ENCODE measurements at regions not wholly inside any gene's neighbourhood (a gene's known extent, or its start where the extent isn't known, plus 50 kb on each side); places are given as distances from the start of the nearest gene placed in this dataset.

DNA sequence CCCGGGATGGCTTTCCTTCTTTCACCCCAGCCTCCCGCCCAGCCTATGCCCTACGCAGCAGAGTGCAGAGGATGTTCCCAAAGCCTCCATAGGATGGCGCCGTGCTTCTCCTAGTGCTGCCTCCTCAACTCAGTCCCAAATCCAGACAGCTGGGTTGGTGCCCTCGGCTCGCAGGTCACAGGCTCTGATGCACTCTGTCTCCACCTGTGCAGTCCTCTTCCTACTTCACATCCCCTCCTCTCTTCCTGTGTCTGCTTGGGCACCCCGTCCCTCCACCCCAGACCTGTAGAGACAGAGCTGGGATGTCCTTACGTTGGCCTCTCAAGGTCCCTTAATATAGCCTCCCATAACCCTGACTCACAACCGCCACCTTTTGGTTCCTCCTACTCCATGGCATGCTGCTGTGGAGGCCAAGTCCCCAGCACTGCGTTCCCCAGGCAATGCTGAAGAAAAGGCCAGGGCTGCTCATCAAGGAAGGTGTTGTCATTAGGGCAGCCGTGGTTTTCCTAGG, 314.4 kb downstream of the GADD45G start:
- peaks cover 9% of the 10 kb centered on the region for H3K4me1 Mint-ChIP-seq (ENCODE audit: low read depth)
- Histone ChIP-seq H3K27ac (ENCODE audit: low read depth in 1 of 2, low read length in 2 of 2) (no peak overlapping the region), H3K36me3 (ENCODE audit: insufficient read depth, low read length) (no peaks in the 10 kb centered on the region), H3K4me3 (ENCODE audit: low read length) (no peak overlapping the region), H3K4me1 (ENCODE audit: insufficient read depth, low read length) (peaks cover 4% of the 10 kb centered on the region), H3K27me3 (ENCODE audit: control insufficient read depth in 1 of 2, insufficient read depth in 2 of 2, low read length in 2 of 2) (no peaks in the 10 kb centered on the region), H3K9me3 (ENCODE audit: control insufficient read depth in 1 of 2, insufficient read depth in 1 of 2, low read length in 2 of 2) (no peaks in the 10 kb centered on the region)
- no peaks in the 10 kb centered on the region for H3K36me3 Mint-ChIP-seq (ENCODE audit: low read depth)
- peaks cover 26% of the 10 kb centered on the region for H3K27me3 Mint-ChIP-seq
- H3K27ac Mint-ChIP-seq = no peak overlapping the region
- intact Hi-C loops (cut with DNase I, micrococcal nuclease) = loop anchor here in 1 of 2 experiments (1.0 kb wide), 1 partner anchor 316 kb away; no protein-coding TSS in a partner anchor
- POLR2A ChIA-PET = no interaction called here
- no peaks in the 10 kb centered on the region for H3K9me3 Mint-ChIP-seq
- no peak overlapping the region for H3K4me3 Mint-ChIP-seq
- CTCF ChIA-PET = no interaction called here
- DNase-seq (peak in 10 of 14 experiments; percentile 4 to 64 (median 11)), ATAC-seq (ENCODE audit: poor library complexity) (peak; percentile 68)
- TF ChIP-seq, protein P1, sequence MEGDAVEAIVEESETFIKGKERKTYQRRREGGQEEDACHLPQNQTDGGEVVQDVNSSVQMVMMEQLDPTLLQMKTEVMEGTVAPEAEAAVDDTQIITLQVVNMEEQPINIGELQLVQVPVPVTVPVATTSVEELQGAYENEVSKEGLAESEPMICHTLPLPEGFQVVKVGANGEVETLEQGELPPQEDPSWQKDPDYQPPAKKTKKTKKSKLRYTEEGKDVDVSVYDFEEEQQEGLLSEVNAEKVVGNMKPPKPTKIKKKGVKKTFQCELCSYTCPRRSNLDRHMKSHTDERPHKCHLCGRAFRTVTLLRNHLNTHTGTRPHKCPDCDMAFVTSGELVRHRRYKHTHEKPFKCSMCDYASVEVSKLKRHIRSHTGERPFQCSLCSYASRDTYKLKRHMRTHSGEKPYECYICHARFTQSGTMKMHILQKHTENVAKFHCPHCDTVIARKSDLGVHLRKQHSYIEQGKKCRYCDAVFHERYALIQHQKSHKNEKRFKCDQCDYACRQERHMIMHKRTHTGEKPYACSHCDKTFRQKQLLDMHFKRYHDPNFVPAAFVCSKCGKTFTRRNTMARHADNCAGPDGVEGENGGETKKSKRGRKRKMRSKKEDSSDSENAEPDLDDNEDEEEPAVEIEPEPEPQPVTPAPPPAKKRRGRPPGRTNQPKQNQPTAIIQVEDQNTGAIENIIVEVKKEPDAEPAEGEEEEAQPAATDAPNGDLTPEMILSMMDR (IDR thresholded peaks at IDR 0.05) = no peak

DNA sequence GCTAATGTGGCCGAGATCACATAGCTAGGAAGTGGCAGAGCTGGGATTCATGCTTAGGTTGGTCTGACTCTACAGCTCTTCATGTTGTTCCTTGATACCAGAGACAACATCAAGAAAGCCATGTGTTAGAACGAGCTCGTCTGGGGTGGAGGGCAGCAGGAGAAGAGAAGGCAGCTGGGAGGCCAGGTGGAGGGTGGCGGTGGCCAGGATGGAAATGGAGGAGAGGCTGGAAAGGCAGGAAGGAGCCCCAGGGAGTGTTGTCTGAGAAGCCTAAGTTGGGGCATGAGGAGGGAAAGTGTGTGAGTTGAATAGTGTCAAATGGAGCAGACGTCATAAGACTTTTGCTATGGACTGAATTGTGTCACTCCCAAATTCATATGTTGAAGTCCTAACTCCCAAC, 315.3 kb downstream of the GADD45G start:
- Histone ChIP-seq H3K4me1 (ENCODE audit: insufficient read depth, low read length) (peaks cover 8% of the 10 kb centered on the region), H3K4me3 (ENCODE audit: low read length) (no peak overlapping the region), H3K36me3 (ENCODE audit: insufficient read depth, low read length) (no peaks in the 10 kb centered on the region), H3K27me3 (ENCODE audit: control insufficient read depth in 1 of 2, insufficient read depth in 2 of 2, low read length in 2 of 2) (no peaks in the 10 kb centered on the region), H3K27ac (ENCODE audit: low read depth in 1 of 2, low read length in 2 of 2) (no peak overlapping the region), H3K9me3 (ENCODE audit: control insufficient read depth in 1 of 2, insufficient read depth in 1 of 2, low read length in 2 of 2) (no peaks in the 10 kb centered on the region)
- H3K4me3 Mint-ChIP-seq = no peak overlapping the region
- CTCF ChIA-PET = no interaction called here
- TF ChIP-seq, protein P1 (IDR thresholded peaks at IDR 0.05) = no peak
- H3K4me1 Mint-ChIP-seq (ENCODE audit: low read depth) = peaks cover 10% of the 10 kb centered on the region
- intact Hi-C loops (cut with DNase I, micrococcal nuclease) = loop anchor here in 1 of 2 experiments (5.0 kb wide), 1 partner anchor 182 kb away; no protein-coding TSS in a partner anchor
- H3K27ac Mint-ChIP-seq = no peak overlapping the region
- no peak for DNase-seq
- POLR2A ChIA-PET = no interaction called here
- peaks cover 28% of the 10 kb centered on the region for H3K27me3 Mint-ChIP-seq
- ATAC-seq (ENCODE audit: poor library complexity) = no peak
- H3K9me3 Mint-ChIP-seq = no peaks in the 10 kb centered on the region
- H3K36me3 Mint-ChIP-seq (ENCODE audit: low read depth) = no peaks in the 10 kb centered on the region

DNA sequence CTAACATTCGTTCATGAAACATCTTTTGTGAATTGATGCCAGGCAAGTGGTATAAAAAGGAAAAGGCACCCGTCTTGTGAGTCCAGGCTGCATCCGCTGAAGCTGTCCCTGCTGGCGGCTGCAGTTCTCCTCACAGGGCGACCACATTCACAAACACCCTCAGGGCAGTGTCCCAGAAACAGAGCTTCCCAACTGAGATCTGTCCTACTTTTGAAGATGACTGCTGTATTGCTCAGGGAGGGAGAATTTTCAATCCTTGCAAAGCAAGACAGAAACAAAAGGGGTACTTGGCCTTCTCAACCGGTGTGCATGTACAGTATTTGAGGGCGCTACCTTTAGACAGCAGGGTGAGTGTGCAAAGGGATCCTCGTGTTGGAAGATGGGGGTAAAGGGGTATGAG, 316.1 kb downstream of the GADD45G start:
- CTCF ChIA-PET = no interaction called here
- Histone ChIP-seq H3K36me3 (ENCODE audit: insufficient read depth, low read length) (no peaks in the 10 kb centered on the region), H3K27ac (ENCODE audit: low read depth in 1 of 2, low read length in 2 of 2) (no peak overlapping the region), H3K9me3 (ENCODE audit: control insufficient read depth in 1 of 2, insufficient read depth in 1 of 2, low read length in 2 of 2) (no peaks in the 10 kb centered on the region), H3K4me3 (ENCODE audit: low read length) (no peak overlapping the region), H3K27me3 (ENCODE audit: control insufficient read depth in 1 of 2, insufficient read depth in 2 of 2, low read length in 2 of 2) (peaks cover 0 to 3% of the 10 kb centered on the region in 2 experiments), H3K4me1 (ENCODE audit: insufficient read depth, low read length) (peaks cover 8% of the 10 kb centered on the region)
- TF ChIP-seq, protein P1 (IDR thresholded peaks at IDR 0.05) = no peak
- intact Hi-C loops (cut with DNase I, micrococcal nuclease) = loop anchor here in 1 of 2 experiments (5.0 kb wide), 1 partner anchor 181 kb away; no protein-coding TSS in a partner anchor
- no peak overlapping the region for H3K27ac Mint-ChIP-seq
- no peaks in the 10 kb centered on the region for H3K36me3 Mint-ChIP-seq (ENCODE audit: low read depth)
- H3K4me3 Mint-ChIP-seq = no peak overlapping the region
- POLR2A ChIA-PET = no interaction called here
- DNase-seq (no peak), ATAC-seq (ENCODE audit: poor library complexity) (no peak)
- H3K9me3 Mint-ChIP-seq = no peaks in the 10 kb centered on the region
- H3K4me1 Mint-ChIP-seq (ENCODE audit: low read depth) = peaks cover 10% of the 10 kb centered on the region
- H3K27me3 Mint-ChIP-seq = peaks cover 28% of the 10 kb centered on the region

Data from CD4-positive, alpha-beta T cell (primary cell).